SU-DHL-6 (cell line): ENCODE measurements at regions not wholly inside any gene's neighbourhood (a gene's known extent, or its start where the extent isn't known, plus 50 kb on each side); places are given as distances from the start of the nearest gene placed in this dataset.
"Not testable (repeated sequence)": the region's sequence is repeated elsewhere in the genome, so short reads cannot be mapped to it uniquely, and the experiment has no call there.

ENCODE experiments used
- CTCF ChIP-seq: fragments of 200-600 bp; sonication (generic); IDR thresholded peaks from one replicate; pipeline ENCODE4 v1.5.1; 2017; ENCODE audit warnings: antibody characterized with exemption, mild to moderate bottlenecking, low read length, moderate library complexity; ENCODE audit not compliant: insufficient read depth, poor library complexity, severe bottlenecking
- EZH2phosphoT487 ChIP-seq: fragments of 200-600 bp; sonication (generic), shearing (Covaris generic); conservative IDR thresholded peaks from 2 replicates; pipeline ENCODE4 v1.6.1; 2018; ENCODE audit warnings: mild to moderate bottlenecking, antibody characterized with exemption, low read length, moderate library complexity, mixed read lengths

- not testable (repeated sequence) for TF ChIP-seq EZH2phosphoT487, CTCF
These were observed 104.8 kb upstream of the WIPF3 start for GRCh38 chr7:29701540-29701939.
